ENCODE measurements at regions not wholly inside any gene's neighbourhood (a gene's known extent, or its start where the extent isn't known, plus 50 kb on each side); places are given as distances from the start of the nearest gene placed in this dataset.

DNA sequence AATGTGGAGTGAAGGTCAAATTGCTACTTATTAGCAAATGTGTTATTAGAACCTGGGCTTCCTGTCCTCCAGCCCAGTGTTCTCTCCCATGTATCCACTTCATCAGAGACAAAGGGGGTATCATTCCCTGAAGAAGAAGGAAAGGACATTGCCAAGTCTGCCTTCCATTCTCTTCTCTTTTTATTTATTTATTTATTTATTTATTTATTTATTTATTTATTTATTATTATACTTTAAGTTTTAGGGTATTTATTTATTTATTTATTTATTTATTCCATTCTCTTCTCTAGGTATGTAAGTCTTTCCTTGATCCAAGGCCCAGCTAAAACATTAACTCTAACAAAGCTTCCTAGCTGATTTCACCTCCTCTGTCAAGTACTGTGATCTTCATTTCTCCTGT is 277.8 kb upstream of the DNAJC19 start:
- TF ChIP-seq CTCF (IDR thresholded peaks at IDR 0.05), result no peak
- DNase-seq (ENCODE audit: low spot score) (no peak), ATAC-seq (ENCODE audit: low FRiP score) (no peak)

GRCh38 chr3:181265750-181266333 is 276.3 kb upstream of the DNAJC19 start:
- ATAC-seq (ENCODE audit: low FRiP score), result no peak
- TF ChIP-seq CTCF (IDR thresholded peaks at IDR 0.05), result no peak
- no peak for DNase-seq (ENCODE audit: low spot score)

DNA sequence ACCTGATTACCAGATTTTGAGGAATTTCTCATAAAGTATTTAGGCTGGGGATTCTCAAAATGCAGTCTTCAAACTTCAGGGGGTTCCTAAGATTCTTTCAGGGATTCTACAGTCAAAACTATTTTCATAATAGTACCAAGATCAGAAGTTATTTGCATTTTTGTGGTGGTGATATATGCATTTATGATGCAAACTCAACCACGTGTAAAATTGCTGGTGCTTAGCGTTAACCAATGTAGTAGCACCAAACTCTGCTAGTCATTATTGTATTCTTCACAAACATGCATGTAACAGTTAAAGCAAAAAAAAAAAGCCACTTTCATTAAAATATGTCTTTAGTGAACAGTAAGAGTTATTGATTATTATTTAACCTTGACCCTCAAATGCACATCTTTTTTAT is 274.9 kb upstream of the DNAJC19 start:
- DNase-seq (ENCODE audit: low spot score) (no peak), ATAC-seq (ENCODE audit: low FRiP score) (no peak)

DNA sequence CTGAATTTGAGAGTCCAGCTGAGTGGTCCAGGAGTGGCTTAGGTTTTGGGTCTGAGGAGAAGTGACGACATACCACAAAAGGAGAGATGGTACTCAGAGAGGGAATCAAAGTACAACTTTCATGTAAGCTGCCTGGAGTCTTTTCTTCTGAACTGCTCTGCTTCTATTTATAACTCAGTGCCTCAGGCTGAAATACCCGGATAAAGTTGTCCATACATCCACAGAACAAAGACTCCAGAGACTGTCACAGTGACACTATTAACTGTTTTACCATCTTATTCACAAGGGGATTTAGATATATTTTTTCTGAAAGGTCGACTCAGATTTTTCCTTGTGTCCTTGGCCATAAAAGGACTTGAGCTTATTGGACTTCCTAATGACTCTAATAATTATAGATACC is 264.3 kb upstream of the DNAJC19 start:
- no peak for TF ChIP-seq CTCF (IDR thresholded peaks at IDR 0.05)
- no peak for DNase-seq (ENCODE audit: low spot score)
- ATAC-seq (ENCODE audit: low FRiP score), result no peak

More for the DNA sequence above, 274.9 kb upstream of the DNAJC19 start:
- no peak for TF ChIP-seq CTCF (IDR thresholded peaks at IDR 0.05)

- TF ChIP-seq CTCF (IDR thresholded peaks at IDR 0.05), result no peak
- ATAC-seq (ENCODE audit: low FRiP score), result no peak
These were observed 263.1 kb upstream of the DNAJC19 start for GRCh38 chr3:181252631-181253030.

GRCh38 chr3:181250714-181251113 is 261.2 kb upstream of the DNAJC19 start:
- no peak for TF ChIP-seq CTCF (IDR thresholded peaks at IDR 0.05)
- DNase-seq (ENCODE audit: low spot score) (no peak), ATAC-seq (ENCODE audit: low FRiP score) (no peak)

More at GRCh38 chr3:181252631-181253030, 263.1 kb upstream of the DNAJC19 start:
- DNase-seq (ENCODE audit: low spot score), result no peak

GRCh38 chr3:181239441-181239840 is 249.9 kb upstream of the DNAJC19 start:
- ATAC-seq (ENCODE audit: low FRiP score) (no peak), DNase-seq (ENCODE audit: low spot score) (no peak)
- no peak for TF ChIP-seq CTCF (IDR thresholded peaks at IDR 0.05)
